GM12878 (cell line): ENCODE measurements at regions not wholly inside any gene's neighbourhood (a gene's known extent, or its start where the extent isn't known, plus 50 kb on each side); places are given as distances from the start of the nearest gene placed in this dataset.

Experiments
- ATAC-seq: fragments of 200-7000 bp; cut with Tn5 transposase; 3 replicates; pipeline ENCODE4 v1.9.1; 2020; ENCODE audit warnings: mild to moderate bottlenecking, moderate library complexity
- BruUV-seq: library from RNA; stranded (reverse); fragments of 400-500 nt; replicated peaks from 2 replicates; lab custom pipeline; 2021; lab: Mats Ljungman, UMichigan
- CTCF ChIA-PET: fragments of 300-600 bp; sonication (Branson Sonifier 250); formaldehyde crosslinking; extraction: SDS; loops from one replicate; lab custom pipeline; 2021; ENCODE audit warnings: inconsistent platforms; lab: Yijun Ruan, JAX
- POLR2A ChIA-PET: fragments of 350-600 bp; formaldehyde crosslinking; extraction: SDS; loops from one replicate; lab custom pipeline; 2021; ENCODE audit warnings: inconsistent platforms; lab: Charles Lee
- RAD21 ChIA-PET: fragments of 300-600 bp; sonication (Branson Sonifier 250); formaldehyde crosslinking; loops from one replicate; lab custom pipeline; 2023; ENCODE audit warnings: antibody characterized with exemption; ENCODE audit not compliant: unreplicated experiment; lab: Charles Lee
- SMC1A ChIA-PET: fragments of 300-600 bp; sonication (Branson Sonifier 250); formaldehyde crosslinking; loops from one replicate; lab custom pipeline; 2023; ENCODE audit not compliant: unreplicated experiment, uncharacterized antibody; lab: Charles Lee
- DNase-seq: peaks from one replicate; pipeline ENCODE4 v3.0.0-alpha.2; 2011; ENCODE audit warnings: low read depth, low spot score
- FAIRE-seq: peaks from 3 replicates; lab custom pipeline; 2011; peaks lifted over from hg19 to GRCh38; lab: Jason Lieb, UNC
- H2AFZ ChIP-seq: 2 replicates; pipeline ENCODE4 v1.6.0; 2011; ENCODE audit warnings: low read depth, low read length, control low read depth; ENCODE audit not compliant: control insufficient read depth
- H3K27ac ChIP-seq: 2 replicates; pipeline ENCODE4 v1.5.1; 2011; ENCODE audit warnings: control low read depth; ENCODE audit not compliant: control insufficient read depth, insufficient read depth
- H3K27me3 ChIP-seq, 2 experiments: replicated peaks in 1 of 2; 2 replicates each; pipeline versions ENCODE4 v1.6.0 to v1.6.1; 2011; ENCODE audit warnings: low read length in 1 of 2; ENCODE audit not compliant: control insufficient read depth in 2 of 2, insufficient read depth in 2 of 2
- H3K36me3 ChIP-seq, 2 experiments: 2 replicates each; pipeline ENCODE4 v1.5.1; 2011; ENCODE audit warnings: low read length in 1 of 2; ENCODE audit not compliant: control insufficient read depth in 2 of 2, insufficient read depth in 2 of 2
- H3K4me1 ChIP-seq: 2 replicates; pipeline ENCODE4 v1.6.1; 2011; ENCODE audit warnings: mild to moderate bottlenecking, low read length, moderate library complexity, mixed read lengths; ENCODE audit not compliant: control insufficient read depth, insufficient read depth
- H3K4me2 ChIP-seq: 2 replicates; pipeline ENCODE4 v1.6.0; 2011; ENCODE audit warnings: control low read depth; ENCODE audit not compliant: control insufficient read depth, insufficient read depth
- H3K4me3 ChIP-seq: fragments of 200-600 bp; sonication (generic); 2 replicates; pipeline ENCODE4 v1.5.1; 2016
- H3K79me2 ChIP-seq: 2 replicates; pipeline ENCODE4 v1.6.0; 2011; ENCODE audit warnings: low read length; ENCODE audit not compliant: control insufficient read depth, insufficient read depth
- H3K9ac ChIP-seq: 2 replicates; pipeline ENCODE4 v1.8.0; 2011; ENCODE audit warnings: low read length, control low read depth, mixed read lengths; ENCODE audit not compliant: control insufficient read depth, insufficient read depth
- H3K9me3 ChIP-seq: replicated peaks from 3 replicates; pipeline ENCODE4 v1.5.1; 2011; ENCODE audit warnings: mild to moderate bottlenecking, low read length; ENCODE audit not compliant: control insufficient read depth, insufficient read depth
- H4K20me1 ChIP-seq: 2 replicates; pipeline ENCODE4 v1.6.0; 2011; ENCODE audit not compliant: control insufficient read depth, insufficient read depth
- ATF3 ChIP-seq: IDR thresholded peaks from 2 replicates; pipeline ENCODE4 v1.6.1; 2011; ENCODE audit warnings: low read depth, mild to moderate bottlenecking, low read length, moderate library complexity, borderline replicate concordance; ENCODE audit errors: extremely low read depth
- BRCA1 ChIP-seq: IDR thresholded peaks from 2 replicates; pipeline ENCODE4 v1.6.1; 2011; ENCODE audit warnings: low read depth, low read length, improper control_type of control experiment
- IRF5 ChIP-seq: fragments of 450-650 bp; IDR thresholded peaks from 2 replicates; pipeline ENCODE4 v1.6.1; 2017; ENCODE audit warnings: borderline replicate concordance
- JUND ChIP-seq: IDR thresholded peaks from 2 replicates; pipeline ENCODE4 v1.6.1; 2012; ENCODE audit warnings: low read depth, mild to moderate bottlenecking, low read length, improper control_type of control experiment, moderate library complexity
- PRDM15 ChIP-seq: fragments of 450-650 bp; formaldehyde crosslinking; IDR thresholded peaks from 2 replicates; pipeline ENCODE4 v1.4.0; 2020; ENCODE audit warnings: mild to moderate bottlenecking, moderate library complexity
- SIN3A ChIP-seq: IDR thresholded peaks from 2 replicates; pipeline ENCODE4 v1.6.1; 2012; ENCODE audit warnings: low read depth, low read length, improper control_type of control experiment
- SMAD5 ChIP-seq: IDR thresholded peaks from 2 replicates; pipeline ENCODE4 v1.6.1; 2016; ENCODE audit warnings: antibody characterized with exemption, low read depth
- SUPT20H ChIP-seq: IDR thresholded peaks from 2 replicates; pipeline ENCODE4 v1.6.1; 2011; ENCODE audit warnings: low read depth, mild to moderate bottlenecking, low read length, moderate library complexity, borderline replicate concordance; ENCODE audit not compliant: control insufficient read depth
- ZNF622 ChIP-seq: fragments of 450-650 bp; IDR thresholded peaks from 2 replicates; pipeline ENCODE4 v1.6.1; 2017; ENCODE audit warnings: mild to moderate bottlenecking, inconsistent platforms
- ZZZ3 ChIP-seq: IDR thresholded peaks from 2 replicates; pipeline ENCODE4 v1.6.1; 2011; ENCODE audit warnings: low read depth; ENCODE audit not compliant: control insufficient read depth, insufficient read length
- WGBS: methylation state at CpG from one replicate; pipeline ENCODE4 v1.1.6; 2016; ENCODE audit warnings: low lambda C conversion rate; ENCODE audit not compliant: insufficient replicate concordance, insufficient coverage; ENCODE audit errors: missing lambda C conversion rate; 5-methylcytosine and 5-hydroxymethylcytosine counted together
- in situ Hi-C: fragments of 300-500 bp; cut with MboI; formaldehyde crosslinking; loops from 9 replicates; pipeline ENCODE4 v1.14.3; 2018; ENCODE audit warnings: mixed read lengths
- intact Hi-C: fragments of 100-400 bp; cut with micrococcal nuclease; formaldehyde crosslinking; loops from one replicate; pipeline ENCODE4 v1.14.2; 2022; ENCODE audit not compliant: unreplicated experiment

GRCh38 chr6:119891206-119891605, 541.6 kb upstream of the MAN1A1 start:
- no peaks in the 10 kb centered on the region for H3K36me3 ChIP-seq
- FAIRE-seq = no peak
- in situ Hi-C loops = no loop called here
- ChIA-PET RAD21 (no interaction called here), CTCF (interaction anchor here (0.7 kb wide), 1 partner anchor 328 kb away, joined by 3 read pairs; no protein-coding TSS in a partner anchor), SMC1A (no interaction called here), POLR2A (no interaction called here)
- no peak overlapping the region for H3K27ac ChIP-seq
- H4K20me1 ChIP-seq = no peaks in the 10 kb centered on the region
- no peaks in the 10 kb centered on the region for H3K27me3 ChIP-seq
- no peak for ATAC-seq
- no peak overlapping the region for H2AFZ ChIP-seq
- H3K4me2 ChIP-seq = no peak overlapping the region
- no peak overlapping the region for H3K9ac ChIP-seq
- BruUV-seq = no TSS peak
- H3K4me1 ChIP-seq = no peaks in the 10 kb centered on the region
- no peaks in the 10 kb centered on the region for H3K9me3 ChIP-seq
- intact Hi-C loops = no loop called here
- H3K4me3 ChIP-seq = no peak overlapping the region
- no peaks in the 10 kb centered on the region for H3K79me2 ChIP-seq
- TF ChIP-seq JUND = no peak
- TF ChIP-seq SUPT20H = no peak
- no peak for TF ChIP-seq SMAD5
- no peak for TF ChIP-seq PRDM15 (CRISPR knock-in tag)
- no peak for TF ChIP-seq IRF5
- no peak for TF ChIP-seq ZZZ3
- no peak for TF ChIP-seq SIN3A
- no peak for TF ChIP-seq ATF3
- TF ChIP-seq ZNF622 = no peak
- no peak for TF ChIP-seq BRCA1
- DNase-seq = no peak
- WGBS = 9% methylated on average over 1 of the region's 1 CpG
